SU-DHL-6 (cell line): ENCODE measurements at regions not wholly inside any gene's neighbourhood (a gene's known extent, or its start where the extent isn't known, plus 50 kb on each side); places are given as distances from the start of the nearest gene placed in this dataset.

ENCODE experiments used
- EZH2phosphoT487 ChIP-seq: fragments of 200-600 bp; sonication (generic), shearing (Covaris generic); conservative IDR thresholded peaks from 2 replicates; pipeline ENCODE4 v1.6.1; 2018; ENCODE audit warnings: mild to moderate bottlenecking, antibody characterized with exemption, low read length, moderate library complexity, mixed read lengths
- TF ChIP-seq, protein P1 (sequence below): fragments of 200-600 bp; sonication (generic); IDR thresholded peaks from one replicate; pipeline ENCODE4 v1.5.1; 2017; ENCODE audit warnings: antibody characterized with exemption, mild to moderate bottlenecking, low read length, moderate library complexity; ENCODE audit not compliant: insufficient read depth, poor library complexity, severe bottlenecking

GRCh38 chr1:216807696-216808095 lies 84.5 kb upstream of the ESRRG start:
- TF ChIP-seq, protein P1, sequence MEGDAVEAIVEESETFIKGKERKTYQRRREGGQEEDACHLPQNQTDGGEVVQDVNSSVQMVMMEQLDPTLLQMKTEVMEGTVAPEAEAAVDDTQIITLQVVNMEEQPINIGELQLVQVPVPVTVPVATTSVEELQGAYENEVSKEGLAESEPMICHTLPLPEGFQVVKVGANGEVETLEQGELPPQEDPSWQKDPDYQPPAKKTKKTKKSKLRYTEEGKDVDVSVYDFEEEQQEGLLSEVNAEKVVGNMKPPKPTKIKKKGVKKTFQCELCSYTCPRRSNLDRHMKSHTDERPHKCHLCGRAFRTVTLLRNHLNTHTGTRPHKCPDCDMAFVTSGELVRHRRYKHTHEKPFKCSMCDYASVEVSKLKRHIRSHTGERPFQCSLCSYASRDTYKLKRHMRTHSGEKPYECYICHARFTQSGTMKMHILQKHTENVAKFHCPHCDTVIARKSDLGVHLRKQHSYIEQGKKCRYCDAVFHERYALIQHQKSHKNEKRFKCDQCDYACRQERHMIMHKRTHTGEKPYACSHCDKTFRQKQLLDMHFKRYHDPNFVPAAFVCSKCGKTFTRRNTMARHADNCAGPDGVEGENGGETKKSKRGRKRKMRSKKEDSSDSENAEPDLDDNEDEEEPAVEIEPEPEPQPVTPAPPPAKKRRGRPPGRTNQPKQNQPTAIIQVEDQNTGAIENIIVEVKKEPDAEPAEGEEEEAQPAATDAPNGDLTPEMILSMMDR: no peak
- TF ChIP-seq EZH2phosphoT487: no peak
